HG03442 (cell line): ENCODE measurements at regions not wholly inside any gene's neighbourhood (a gene's known extent, or its start where the extent isn't known, plus 50 kb on each side); places are given as distances from the start of the nearest gene placed in this dataset.
"Not testable (repeated sequence)": the region's sequence is repeated elsewhere in the genome, so short reads cannot be mapped to it uniquely, and the experiment has no call there.

ENCODE experiments used
- ATAC-seq: cut with Tn5 transposase; IDR thresholded peaks from one replicate; pipeline ENCODE4 v1.9.1; 2021; ENCODE audit warnings: mild to moderate bottlenecking, moderate library complexity; ENCODE audit not compliant: unreplicated experiment

DNA sequence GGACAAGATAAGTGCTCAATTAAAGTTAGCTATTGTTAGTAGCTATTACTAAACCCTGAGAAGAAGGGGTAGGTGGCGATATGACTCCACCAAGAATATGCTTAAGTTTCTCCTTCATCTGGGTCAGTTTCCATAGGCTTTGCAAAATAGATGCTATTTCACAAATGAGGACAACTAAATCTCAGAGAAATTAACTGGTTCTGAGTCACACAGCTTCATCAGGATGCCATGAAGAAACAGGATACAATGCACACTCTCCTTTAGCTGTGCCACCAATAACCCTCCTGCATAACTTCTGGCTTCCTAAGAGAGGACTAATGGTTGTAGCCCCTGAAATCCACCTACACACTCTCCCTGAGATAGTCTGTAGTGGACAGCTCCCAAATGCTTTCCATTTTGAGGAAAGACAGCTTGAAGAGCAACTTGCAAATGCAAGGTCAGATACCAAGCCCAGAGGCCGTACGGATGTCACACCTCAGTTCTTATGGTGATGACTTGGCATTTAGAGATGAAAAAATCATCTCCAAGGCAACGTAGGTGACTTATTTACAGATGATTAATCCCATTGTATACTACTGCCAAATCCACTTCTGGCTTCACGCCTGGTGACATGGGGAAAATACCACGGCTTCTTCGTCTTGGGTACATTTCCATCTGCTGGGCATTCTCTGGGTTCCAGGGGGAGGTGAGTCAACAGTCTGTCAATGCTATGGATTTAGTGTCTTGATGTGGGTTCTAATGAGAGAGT lies 251.4 kb upstream of the IL12B start:
- no peak for ATAC-seq

DNA sequence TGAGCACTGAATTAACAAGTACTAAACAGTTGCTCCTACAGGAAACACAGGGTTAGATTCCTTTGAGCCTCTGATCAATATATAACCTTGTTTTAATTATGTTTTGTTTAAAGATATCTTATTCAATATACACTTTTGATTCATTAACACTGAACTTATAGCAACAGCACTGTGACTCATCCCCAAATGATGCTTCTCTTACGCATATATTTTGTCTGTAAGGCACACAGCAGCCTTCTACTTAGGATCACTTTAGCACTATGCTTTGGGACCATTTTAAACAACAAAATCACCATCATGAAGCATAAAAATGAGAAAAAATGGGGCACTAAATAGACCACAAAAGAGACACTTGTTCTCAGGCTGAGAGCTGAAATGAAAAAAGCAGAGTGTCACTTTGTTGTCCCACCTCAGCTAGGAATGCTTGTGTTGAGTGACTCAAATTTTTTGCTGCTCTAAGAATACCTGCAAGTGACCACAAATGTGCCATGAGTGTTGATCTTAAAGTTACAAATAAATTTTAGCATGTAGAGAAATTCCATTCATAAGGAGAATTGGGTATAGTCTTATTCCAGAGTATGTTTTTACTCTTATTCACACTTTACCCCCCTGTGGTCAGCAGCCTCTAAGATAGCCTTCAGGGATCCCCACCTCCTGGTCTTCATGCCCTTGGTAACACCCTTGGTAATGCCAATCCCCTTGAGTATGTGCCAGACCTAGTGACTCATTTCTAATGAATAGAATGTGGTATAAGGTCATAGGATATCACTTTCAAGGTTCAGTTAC lies 252.7 kb upstream of the IL12B start:
- ATAC-seq = no peak

DNA sequence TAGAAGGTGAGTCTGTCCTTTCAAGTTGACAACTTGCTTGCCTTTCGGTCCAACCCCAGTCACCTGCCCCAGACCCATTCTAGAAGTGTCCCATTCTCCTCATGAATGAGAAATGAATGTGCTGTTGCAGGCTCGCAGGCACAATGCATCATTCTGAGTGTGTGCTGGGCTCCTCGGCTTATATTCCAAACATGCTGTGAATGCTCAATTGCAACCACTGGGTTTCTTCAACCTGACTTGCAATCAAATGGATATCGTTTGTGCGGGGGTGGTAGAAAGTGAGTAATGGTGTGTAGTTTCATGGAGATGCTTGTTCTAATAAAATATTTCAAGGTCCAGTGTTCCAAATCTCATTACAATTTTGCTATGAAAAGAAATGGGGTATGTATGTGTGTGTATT lies 256.6 kb upstream of the IL12B start:
- no peak for ATAC-seq

GRCh38 chr5:159588941-159589340 lies 258.7 kb upstream of the IL12B start:
- ATAC-seq = no peak

- no peak for ATAC-seq
These were observed 263.3 kb upstream of the IL12B start for GRCh38 chr5:159593518-159594073.

DNA sequence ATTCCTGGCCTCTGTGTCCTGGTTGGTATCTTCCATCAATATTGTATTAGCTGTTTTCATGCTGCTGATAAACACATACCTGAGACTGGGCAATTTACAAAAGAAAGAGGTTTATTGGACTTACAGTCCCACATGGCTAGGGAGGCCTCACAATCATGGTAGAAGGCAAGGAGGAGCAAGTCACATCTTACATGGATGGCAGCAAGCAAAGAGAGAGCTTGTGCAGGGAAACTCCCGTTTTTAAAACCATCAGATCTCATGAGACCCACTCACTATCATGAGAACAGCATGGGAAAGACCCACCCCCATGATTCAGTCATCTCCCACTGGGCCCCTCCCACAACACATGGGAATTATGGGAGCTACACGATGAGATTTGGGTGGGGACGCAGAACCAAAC lies 265.3 kb upstream of the IL12B start:
- ATAC-seq = not testable (repeated sequence)

DNA sequence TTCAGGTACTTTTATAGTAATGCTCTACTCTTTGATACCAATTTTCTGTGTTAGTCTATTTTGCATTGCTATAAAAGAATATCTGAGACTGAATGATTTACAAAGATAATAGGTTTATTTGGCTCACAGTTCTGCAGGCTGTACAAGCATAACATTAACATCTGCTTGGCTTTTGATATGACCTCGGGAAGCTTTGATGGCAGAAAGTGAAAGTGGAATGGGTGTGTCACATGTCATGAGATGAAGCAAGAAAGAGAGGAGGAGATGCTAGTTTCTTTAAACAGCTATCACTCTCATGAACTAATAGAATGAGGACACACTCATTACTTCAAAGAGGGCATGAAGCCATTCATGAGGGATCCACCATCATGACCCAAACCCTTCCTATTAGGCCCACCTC lies 270.9 kb upstream of the IL12B start:
- ATAC-seq = no peak

- no peak for ATAC-seq
These were observed 272.1 kb upstream of the IL12B start for GRCh38 chr5:159602434-159602833.

DNA sequence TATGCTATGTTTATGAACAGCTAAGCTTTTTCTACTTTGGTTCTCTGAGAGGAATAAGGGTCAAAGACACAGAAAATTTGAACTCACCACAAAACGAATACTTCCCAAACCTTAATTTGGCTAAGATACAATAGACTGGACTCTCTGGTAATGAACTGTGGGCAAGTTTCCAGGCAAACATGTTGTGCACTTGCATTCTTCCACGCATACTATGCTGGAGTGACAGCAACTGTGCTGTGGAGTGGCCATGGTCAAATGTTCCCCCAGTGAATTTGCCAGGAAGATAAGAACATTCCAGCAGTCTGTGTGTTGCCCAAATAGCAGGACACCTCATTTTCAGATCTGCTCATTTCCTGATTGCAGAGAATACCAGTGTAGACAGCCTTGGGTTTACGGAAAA lies 275.3 kb upstream of the IL12B start:
- ATAC-seq = no peak

DNA sequence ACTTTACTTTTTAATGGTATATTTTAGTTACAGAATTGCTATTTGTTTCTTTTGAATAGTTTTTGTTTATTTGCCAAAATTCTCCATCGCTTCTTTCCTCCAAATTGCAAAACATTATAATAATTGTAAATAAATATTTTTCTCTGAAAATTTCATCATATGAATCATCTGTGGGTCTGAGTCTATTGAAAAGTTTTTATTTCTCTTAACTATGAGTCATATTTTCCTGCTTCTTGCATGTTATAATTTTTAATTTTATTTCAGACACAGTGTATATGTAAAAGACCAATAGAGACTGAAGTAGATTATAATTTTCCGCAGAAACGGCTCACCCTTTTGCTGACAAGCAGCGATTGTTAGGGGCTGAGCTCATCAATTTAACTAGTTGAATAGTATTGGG lies 279.1 kb upstream of the IL12B start:
- ATAC-seq = no peak

GRCh38 chr5:159610966-159611579 lies 280.8 kb upstream of the IL12B start:
- no peak for ATAC-seq

GRCh38 chr5:159616952-159617351 lies 286.7 kb upstream of the IL12B start:
- no peak for ATAC-seq

- ATAC-seq = no peak
These were observed 289.5 kb upstream of the IL12B start for GRCh38 chr5:159619826-159620225.

DNA sequence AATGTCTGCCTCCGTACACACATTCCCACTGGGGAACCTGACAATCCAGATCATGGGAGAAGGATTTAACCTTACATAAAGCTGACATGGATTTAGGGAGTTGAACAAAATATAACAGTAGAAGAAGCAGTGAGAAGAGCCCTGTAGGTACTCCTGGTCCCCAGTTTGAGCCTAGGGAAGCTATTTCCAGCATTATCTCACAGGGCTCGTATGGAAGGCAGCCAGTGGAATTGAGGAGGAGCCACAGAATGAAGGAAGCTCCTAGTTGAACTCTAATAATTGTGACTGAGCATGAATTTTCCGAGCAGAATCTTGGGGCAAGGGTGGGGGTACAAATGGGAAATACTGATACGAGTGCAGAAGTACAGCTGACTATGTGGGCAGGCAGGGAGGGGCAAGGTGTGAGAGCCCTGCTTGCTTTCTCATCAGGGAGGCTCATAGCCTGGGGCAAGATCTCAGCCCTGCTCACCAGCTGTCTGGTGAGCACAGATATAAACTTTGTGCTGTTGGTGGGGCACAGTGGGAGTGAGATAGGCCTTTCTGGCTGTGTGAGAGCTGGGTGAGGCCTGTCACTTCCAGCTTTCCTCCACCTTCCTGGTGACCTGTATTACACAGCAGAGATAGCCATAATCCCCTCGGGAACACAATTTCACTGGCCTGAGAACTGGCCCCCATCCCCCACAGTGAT lies 290.7 kb upstream of the IL12B start:
- ATAC-seq = no peak

- ATAC-seq = no peak
These were observed 287.6 kb upstream of the ADRA1B start for GRCh38 chr5:159628703-159629102.

- ATAC-seq = no peak
These were observed 287.1 kb upstream of the ADRA1B start for GRCh38 chr5:159629158-159629557.

- ATAC-seq = no peak
These were observed 285.7 kb upstream of the ADRA1B start for GRCh38 chr5:159630545-159630944.

DNA sequence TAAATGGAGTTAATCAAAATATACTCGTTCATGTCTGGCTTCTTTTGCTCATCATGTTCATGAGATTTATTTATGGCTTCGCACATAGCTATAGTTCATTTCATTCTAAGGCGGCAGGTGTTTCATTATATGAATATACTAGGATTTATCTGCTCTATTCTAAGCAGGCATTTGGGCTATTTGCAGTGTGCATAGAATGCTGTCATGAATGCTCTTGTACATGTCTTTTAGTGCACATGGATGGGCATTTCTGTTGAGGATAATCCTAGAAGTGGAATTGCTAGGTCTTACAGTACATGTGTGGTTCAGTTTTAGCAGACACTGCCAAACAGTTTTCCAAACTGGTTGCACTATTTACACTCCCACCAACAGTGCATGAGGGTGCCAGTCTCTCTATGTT lies 285.3 kb upstream of the ADRA1B start:
- ATAC-seq = no peak

DNA sequence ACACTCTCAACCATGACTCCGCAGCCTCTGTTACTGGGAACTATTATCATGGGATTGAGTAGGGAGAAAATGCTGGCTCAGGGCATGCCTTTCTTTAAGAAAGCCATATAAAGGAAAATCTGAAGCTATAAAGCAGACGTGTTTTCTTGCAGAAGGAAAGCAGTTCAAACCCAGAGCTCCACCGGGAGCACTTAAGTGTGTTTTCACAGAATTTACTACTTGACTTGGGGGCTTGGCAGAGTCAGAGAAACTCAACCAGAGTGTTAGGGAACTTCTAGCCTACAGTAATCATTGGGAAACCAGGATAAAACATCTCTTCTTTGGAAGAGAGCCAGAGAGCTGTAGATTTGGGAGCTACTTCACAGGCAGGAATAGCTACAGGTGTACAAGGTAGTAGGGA lies 283.4 kb upstream of the ADRA1B start:
- ATAC-seq = no peak

- ATAC-seq = no peak
These were observed 277.8 kb upstream of the ADRA1B start for GRCh38 chr5:159638481-159638880.

- ATAC-seq = no peak
These were observed 277.2 kb upstream of the ADRA1B start for GRCh38 chr5:159638954-159639559.
